ENCODE measurements at regions not wholly inside any gene's neighbourhood (a gene's known extent, or its start where the extent isn't known, plus 50 kb on each side); places are given as distances from the start of the nearest gene placed in this dataset.
A peak's percentile ranks its signal among the peaks of the same experiment; 100 is the strongest.

- DNase-seq (ENCODE audit: low read depth in 1 of 2, low spot score in 1 of 2), result no peak
- H3K4me1 ChIP-seq (ENCODE audit: low read depth), result no peaks in the 10 kb centered on the region
- no peaks in the 10 kb centered on the region for H3K9me3 ChIP-seq (ENCODE audit: low read depth)
- TF ChIP-seq CTCF (IDR thresholded peaks at IDR 0.05; ENCODE audit: low read depth, low read length), result no peak
- H3K27ac ChIP-seq, result no peak overlapping the region
- H3K4me3 ChIP-seq, result no peak overlapping the region
- no peaks in the 10 kb centered on the region for H3K36me3 ChIP-seq
- no peaks in the 10 kb centered on the region for H3K27me3 ChIP-seq
These were observed 177.4 kb downstream of the DICER1 start for GRCh38 chr14:94979891-94980290.

GRCh38 chr14:94977016-94977415 is 180.3 kb downstream of the DICER1 start:
- Histone ChIP-seq H3K27ac (no peak overlapping the region), H3K9me3 (ENCODE audit: low read depth) (no peaks in the 10 kb centered on the region), H3K27me3 (no peaks in the 10 kb centered on the region), H3K36me3 (no peaks in the 10 kb centered on the region), H3K4me3 (no peak overlapping the region), H3K4me1 (ENCODE audit: low read depth) (no peaks in the 10 kb centered on the region)
- DNase-seq (ENCODE audit: low read depth in 1 of 2, low spot score in 1 of 2), result no peak
- TF ChIP-seq CTCF (IDR thresholded peaks at IDR 0.05; ENCODE audit: low read depth, low read length), result no peak

GRCh38 chr14:94975366-94975765 is 182.0 kb downstream of the DICER1 start:
- Histone ChIP-seq H3K36me3 (no peaks in the 10 kb centered on the region), H3K27me3 (no peaks in the 10 kb centered on the region), H3K4me3 (no peak overlapping the region), H3K9me3 (ENCODE audit: low read depth) (no peaks in the 10 kb centered on the region), H3K4me1 (ENCODE audit: low read depth) (no peaks in the 10 kb centered on the region), H3K27ac (no peak overlapping the region)
- no peak for DNase-seq (ENCODE audit: low read depth in 1 of 2, low spot score in 1 of 2)
- TF ChIP-seq CTCF (IDR thresholded peaks at IDR 0.05; ENCODE audit: low read depth, low read length), result no peak

GRCh38 chr14:94974893-94975292 is 182.4 kb downstream of the DICER1 start:
- no peak for DNase-seq (ENCODE audit: low read depth in 1 of 2, low spot score in 1 of 2)
- H3K9me3 ChIP-seq (ENCODE audit: low read depth), result no peaks in the 10 kb centered on the region
- H3K27ac ChIP-seq, result no peak overlapping the region
- no peaks in the 10 kb centered on the region for H3K27me3 ChIP-seq
- H3K36me3 ChIP-seq, result no peaks in the 10 kb centered on the region
- no peaks in the 10 kb centered on the region for H3K4me1 ChIP-seq (ENCODE audit: low read depth)
- TF ChIP-seq CTCF (IDR thresholded peaks at IDR 0.05; ENCODE audit: low read depth, low read length), result no peak
- no peak overlapping the region for H3K4me3 ChIP-seq

GRCh38 chr14:94974422-94974821 is 182.9 kb downstream of the DICER1 start:
- no peak overlapping the region for H3K27ac ChIP-seq
- H3K27me3 ChIP-seq, result no peaks in the 10 kb centered on the region
- TF ChIP-seq CTCF (IDR thresholded peaks at IDR 0.05; ENCODE audit: low read depth, low read length), result no peak
- DNase-seq (ENCODE audit: low read depth in 1 of 2, low spot score in 1 of 2), result no peak
- H3K36me3 ChIP-seq, result no peaks in the 10 kb centered on the region
- no peaks in the 10 kb centered on the region for H3K4me1 ChIP-seq (ENCODE audit: low read depth)
- H3K4me3 ChIP-seq, result no peak overlapping the region
- no peaks in the 10 kb centered on the region for H3K9me3 ChIP-seq (ENCODE audit: low read depth)

GRCh38 chr14:94971750-94972149 is 185.6 kb downstream of the DICER1 start:
- Histone ChIP-seq H3K4me3 (no peak overlapping the region), H3K9me3 (ENCODE audit: low read depth) (no peaks in the 10 kb centered on the region), H3K4me1 (ENCODE audit: low read depth) (no peaks in the 10 kb centered on the region), H3K36me3 (no peaks in the 10 kb centered on the region), H3K27me3 (no peaks in the 10 kb centered on the region), H3K27ac (no peak overlapping the region)
- peak in 1 of 2 donors; percentile 54 for DNase-seq (ENCODE audit: low read depth in 1 of 2, low spot score in 1 of 2)
- TF ChIP-seq CTCF (IDR thresholded peaks at IDR 0.05; ENCODE audit: low read depth, low read length), result no peak

Data from cardiac muscle cell (in vitro differentiated cells and primary cell).